HG02870 (cell line): ENCODE measurements at regions not wholly inside any gene's neighbourhood (a gene's known extent, or its start where the extent isn't known, plus 50 kb on each side); places are given as distances from the start of the nearest gene placed in this dataset.
A peak's percentile ranks its signal among the peaks of the same experiment; 100 is the strongest.

Experiments
- ATAC-seq: cut with Tn5 transposase; IDR thresholded peaks from one replicate; pipeline ENCODE4 v1.9.1; 2021; ENCODE audit warnings: mild to moderate bottlenecking, moderate library complexity; ENCODE audit not compliant: unreplicated experiment

- no peak for ATAC-seq
Measured at GRCh38 chr14:34027990-34028495, 77.2 kb upstream of the EGLN3 start.

DNA sequence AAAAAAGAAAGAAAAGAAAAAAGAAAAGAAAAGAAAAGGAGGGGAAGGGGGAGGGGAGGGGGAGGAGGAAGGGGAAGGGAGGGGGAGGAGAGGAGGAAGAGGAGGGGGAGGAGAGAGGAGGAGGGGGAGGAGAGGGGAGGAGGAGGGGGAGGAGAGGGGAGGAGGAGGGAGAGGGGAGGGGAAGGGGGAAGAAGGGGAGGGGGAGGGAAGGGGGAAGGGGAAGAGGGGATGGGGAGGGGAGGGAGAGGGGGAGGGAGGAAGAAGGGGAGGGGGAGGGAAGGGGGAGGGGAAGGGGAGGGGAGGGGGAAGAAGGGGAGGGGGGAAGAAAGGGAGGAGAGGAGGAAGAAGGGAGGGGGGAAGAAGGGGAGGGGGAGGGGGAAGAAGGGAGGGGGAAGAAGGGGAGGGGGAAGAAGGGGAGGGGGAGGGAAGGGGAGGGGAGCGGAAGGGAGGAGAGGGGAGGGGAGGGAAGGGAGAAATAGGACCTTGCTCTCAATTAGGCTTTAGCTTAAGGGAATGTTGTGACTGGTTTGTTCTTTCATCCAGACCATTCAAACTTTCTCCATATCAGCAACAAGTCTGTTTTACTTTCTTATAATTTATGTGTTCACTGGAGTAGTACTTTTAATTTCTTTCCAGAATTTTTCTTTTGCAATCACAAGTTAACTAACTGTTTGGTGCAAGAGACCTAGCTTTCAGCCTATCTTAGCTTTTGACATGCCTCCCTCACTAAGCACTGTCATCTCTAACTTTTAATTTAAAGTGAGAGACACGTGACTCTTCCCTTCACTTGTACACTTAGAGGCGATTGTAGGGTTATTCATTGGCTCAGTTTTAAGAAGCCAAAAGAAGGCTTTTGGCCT, 76.5 kb upstream of the EGLN3 start:
- ATAC-seq, result no peak

GRCh38 chr14:34025325-34026017, 74.6 kb upstream of the EGLN3 start:
- no peak for ATAC-seq

- no peak for ATAC-seq
Measured at GRCh38 chr14:34024768-34025144, 73.9 kb upstream of the EGLN3 start.

DNA sequence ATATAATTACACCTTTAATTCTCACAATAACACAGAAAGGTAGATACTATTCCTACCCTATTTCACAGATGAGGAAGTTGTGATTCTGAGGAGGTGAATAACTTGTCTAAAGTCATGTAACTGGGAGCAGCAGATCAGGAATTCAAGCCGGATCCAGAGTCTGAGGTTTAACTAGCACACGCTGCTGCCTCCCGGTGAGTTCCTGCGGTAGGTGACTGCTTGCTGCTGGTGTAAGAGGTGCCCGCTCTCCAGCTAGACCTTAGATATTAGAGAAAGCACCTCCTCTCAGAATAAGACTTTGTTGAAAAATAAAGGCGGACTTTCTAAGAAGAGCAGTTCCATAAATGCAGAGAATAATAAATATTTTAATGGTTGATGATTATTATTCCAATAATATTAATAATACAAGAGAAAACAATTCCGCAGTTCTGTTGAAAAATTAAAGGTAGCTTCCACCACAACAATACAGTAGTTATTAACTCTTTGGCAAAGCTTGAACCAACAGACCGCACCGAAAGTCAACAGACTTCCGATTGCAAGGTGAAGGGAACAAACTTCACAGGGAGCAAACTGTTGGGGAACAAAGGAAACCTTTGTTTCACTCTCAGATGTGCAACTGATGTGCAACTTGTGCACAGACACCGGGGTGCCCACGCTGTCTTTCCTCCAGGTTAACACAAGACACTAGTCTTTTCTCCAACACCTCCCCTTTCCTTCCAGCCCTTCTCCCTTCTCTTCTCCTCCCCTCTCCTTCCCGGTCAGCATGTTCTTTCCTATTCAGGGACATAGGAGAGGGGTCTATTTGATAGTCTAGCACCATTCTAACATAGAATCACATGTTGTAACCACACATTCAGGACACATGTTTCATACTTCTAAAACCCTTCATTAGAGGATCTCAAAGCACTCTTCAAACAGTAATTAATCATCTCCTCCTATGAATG, 73.2 kb upstream of the EGLN3 start:
- ATAC-seq, result no peak

DNA sequence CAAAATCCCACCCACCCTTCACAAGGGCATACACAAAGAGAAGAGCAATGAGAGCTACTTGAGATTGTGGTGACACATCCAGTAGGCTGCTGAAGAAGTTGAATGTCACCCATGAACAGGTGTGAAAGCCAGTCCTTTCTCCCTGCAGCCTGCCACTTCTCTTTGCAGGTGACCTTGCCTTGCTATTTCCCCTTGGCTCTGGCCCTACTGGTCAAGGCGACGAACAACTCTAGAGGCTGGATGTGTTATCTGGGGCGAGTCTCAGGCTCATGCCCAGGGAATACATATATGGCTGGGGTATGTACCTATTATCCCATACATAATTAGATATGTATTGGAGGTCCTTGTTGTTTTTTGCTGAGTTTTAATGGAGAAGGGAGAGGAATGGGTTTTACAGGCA, 70.2 kb upstream of the EGLN3 start:
- no peak for ATAC-seq

GRCh38 chr14:34020014-34020413, 69.1 kb upstream of the EGLN3 start:
- ATAC-seq, result no peak

DNA sequence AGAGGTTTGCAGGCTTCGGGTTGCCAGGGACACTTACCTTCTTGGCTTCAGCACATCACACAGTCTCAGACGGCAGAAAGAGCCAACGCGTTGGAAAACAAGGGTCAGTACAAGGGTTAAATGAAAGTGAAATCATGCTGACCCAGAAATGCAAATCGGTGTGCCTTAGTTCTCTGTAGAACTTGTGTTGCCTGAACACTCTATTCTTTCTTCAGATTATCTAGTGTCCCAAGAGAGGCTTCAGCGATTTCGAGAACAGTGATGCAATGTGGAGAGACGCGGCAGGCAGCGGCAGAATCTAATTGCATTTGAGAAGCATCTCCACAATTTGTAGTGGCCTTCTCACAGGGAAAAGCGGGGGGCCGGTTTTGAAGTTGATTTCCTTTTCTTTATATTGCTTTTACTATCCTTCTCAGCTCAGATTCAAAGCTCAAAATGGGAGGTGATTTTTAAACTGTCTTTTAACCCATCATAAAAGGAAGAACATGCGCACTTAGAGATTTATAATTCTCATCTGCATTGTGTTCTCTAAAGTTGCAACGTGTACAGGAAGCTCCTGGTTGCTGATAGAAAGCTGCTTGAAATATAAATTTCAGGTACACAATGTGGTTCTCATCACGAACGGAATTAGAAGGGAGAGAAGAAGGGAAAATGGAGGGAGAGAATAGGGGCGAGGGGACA, 67.8 kb upstream of the EGLN3 start:
- peak; percentile 84 for ATAC-seq

DNA sequence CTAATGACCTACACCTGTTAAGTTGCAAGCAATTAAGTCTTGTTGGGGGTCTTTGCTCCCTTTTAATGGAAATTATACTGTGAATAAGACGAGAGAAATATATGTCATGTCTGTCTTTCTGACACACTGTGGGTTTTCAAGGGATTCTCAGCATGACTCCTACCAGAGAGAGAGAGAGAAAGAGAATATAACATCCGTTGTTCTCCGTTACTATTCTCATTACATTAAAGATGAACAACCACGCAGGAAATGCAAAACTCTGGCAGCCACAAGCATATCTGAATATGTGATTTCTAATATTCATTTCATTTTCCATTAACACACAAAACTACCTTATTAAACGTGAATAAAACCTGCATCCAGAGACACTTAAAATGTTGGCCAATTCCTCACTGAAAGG, 67.3 kb upstream of the EGLN3 start:
- ATAC-seq, result peak; percentile 31

DNA sequence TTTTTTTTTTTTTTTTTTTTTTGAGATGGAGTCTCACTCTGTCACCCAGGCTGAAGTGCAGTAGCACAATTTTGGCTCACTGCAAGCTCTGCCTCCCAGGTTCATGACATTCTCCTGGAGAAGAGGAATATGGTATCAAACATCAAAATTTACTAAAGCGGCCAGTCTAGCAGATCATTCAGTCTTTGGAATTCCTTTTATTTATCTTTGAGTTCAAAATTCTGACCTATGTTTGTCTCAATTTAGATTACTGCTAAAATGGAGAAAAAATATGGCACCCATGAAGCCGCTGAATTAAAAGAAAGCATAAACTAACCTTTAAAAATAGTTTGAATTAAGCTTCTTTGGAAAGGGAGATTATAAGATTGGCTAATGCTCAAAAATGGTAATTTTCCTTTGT, 64.5 kb upstream of the EGLN3 start:
- no peak for ATAC-seq

- ATAC-seq, result no peak
Measured at GRCh38 chr14:34014936-34015335, 64.1 kb upstream of the EGLN3 start.

DNA sequence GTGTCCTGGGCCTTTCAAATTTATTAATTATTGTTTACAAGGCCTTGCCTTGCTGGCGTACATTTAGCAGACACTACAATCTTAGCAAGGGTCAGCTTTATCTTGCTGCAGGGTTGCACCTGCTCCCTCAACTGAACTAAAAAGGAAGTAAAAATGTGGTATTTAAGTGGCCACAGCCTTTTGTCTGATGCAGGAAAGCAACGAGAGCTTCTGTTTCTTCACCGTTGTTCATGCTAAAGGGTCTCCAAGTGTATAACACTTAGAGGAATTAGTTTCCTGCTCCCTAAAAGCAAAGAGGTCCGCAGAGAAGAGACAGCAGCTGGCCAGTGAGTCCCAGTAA, 62.8 kb upstream of the EGLN3 start:
- ATAC-seq, result peak; percentile 48

DNA sequence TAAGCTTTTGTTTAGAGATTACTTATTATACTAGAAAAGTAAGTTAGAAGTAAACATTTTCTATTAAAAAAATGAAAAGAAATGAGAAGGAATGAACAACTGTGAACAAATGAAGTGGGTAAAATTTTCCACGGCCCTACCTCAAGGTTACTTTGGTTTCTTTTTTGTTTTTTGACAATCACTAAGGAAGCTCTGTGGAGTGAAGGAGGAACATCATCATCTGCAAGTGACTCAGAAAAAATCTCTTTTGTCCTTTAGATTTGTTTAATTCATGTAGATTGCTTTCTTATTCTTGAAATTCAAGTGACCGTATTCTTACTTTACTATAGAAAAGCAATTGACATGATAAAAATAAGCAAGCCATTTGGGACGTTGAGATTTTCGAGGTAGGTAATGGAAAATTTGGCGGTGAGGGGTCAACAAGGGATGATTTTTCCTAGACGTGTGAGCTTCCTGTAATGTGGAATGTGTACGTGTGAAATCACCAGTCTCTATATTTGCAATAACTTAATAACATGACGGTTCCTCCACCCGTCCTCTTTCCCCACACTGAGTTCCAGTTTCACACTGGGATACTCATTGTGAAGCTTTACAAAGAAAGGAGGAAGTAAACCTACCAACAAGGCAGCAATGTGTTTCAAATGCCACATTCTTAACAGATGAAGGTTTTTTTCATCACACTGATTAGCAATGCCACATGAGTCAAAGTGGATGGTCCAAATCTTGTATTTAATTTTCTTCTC, 62.3 kb upstream of the EGLN3 start:
- peak; percentile 80 for ATAC-seq

GRCh38 chr14:34012369-34012768, 61.5 kb upstream of the EGLN3 start:
- ATAC-seq, result no peak

DNA sequence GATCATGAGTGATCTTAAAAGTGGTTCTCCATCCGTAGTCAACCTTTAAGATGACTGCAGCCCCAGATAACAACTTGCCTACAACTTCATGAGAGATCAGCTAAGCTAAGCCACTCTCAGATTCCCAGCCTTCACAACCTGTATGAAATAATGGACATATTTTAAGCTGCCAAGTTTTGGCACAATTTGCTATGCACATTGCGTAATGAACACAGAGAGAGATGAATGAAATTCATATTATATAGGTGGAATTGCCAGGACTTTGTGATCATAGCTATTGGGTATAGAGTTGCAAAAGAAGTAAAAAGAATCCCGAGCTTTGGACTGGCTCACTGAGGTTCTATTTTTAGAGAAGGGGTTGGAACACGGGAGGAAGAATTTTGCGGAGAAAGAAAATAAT, 59.1 kb upstream of the EGLN3 start:
- no peak for ATAC-seq

DNA sequence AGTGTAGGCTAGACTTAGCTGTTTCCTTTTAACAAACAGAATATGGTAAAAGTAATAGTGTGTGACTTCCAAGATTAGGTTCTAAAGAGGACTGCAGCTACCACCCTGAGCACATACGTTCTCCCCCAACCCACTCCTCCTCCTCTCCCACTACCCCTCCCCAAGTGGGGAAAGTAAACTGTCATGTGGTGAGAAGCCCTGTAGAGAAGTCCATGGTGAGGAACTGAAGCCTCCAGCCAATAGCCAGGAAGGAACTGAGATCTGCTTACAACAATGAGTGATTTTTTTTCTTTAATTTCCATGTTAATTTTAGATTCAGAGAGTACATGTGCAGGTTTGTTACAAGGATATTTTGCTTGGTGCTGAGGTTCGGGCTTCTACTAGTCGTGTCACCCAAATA, 57.0 kb upstream of the EGLN3 start:
- no peak for ATAC-seq

- ATAC-seq, result no peak
Measured at GRCh38 chr14:34005901-34006300, 55.0 kb upstream of the EGLN3 start.

GRCh38 chr14:34004881-34005280, 54.0 kb upstream of the EGLN3 start:
- no peak for ATAC-seq

DNA sequence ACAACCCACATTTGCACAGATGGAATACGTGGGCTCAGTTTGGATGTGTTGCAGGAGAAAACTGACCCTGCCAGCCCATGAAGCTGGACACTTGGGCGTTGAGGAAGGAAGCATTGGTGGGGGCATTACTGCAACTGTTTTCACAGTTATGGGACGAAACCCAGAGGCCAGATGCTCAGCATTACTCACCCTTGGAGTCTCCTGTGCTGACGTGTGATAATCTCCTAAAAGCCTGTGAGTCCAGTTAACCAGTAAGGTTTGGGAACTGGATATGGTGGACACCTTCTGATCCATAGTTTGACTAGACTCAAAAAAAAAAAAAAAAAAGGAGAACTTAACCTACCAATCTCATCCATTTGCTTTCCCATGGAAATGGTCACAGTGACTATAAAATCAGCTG, 52.8 kb upstream of the EGLN3 start:
- no peak for ATAC-seq

- no peak for ATAC-seq
Measured at GRCh38 chr14:34003082-34003668, 52.3 kb upstream of the EGLN3 start.
